OCI-LY3 (cell line): ENCODE measurements at regions not wholly inside any gene's neighbourhood (a gene's known extent, or its start where the extent isn't known, plus 50 kb on each side); places are given as distances from the start of the nearest gene placed in this dataset.

ENCODE experiments used
- H2AFZ ChIP-seq: fragments of 200-600, 300-600 bp; shearing (Covaris generic); 2 replicates; pipeline ENCODE4 v1.6.0; 2014; ENCODE audit warnings: antibody characterized with exemption, low read depth, low read length
- H3K27ac ChIP-seq: fragments of 200-600, 300-600 bp; sonication (generic); 2 replicates; pipeline ENCODE4 v1.5.1; 2014; ENCODE audit warnings: mild to moderate bottlenecking, low read length, moderate library complexity, mixed read lengths
- H3K27me3 ChIP-seq: fragments of 200-600, 300-600 bp; sonication (generic); 2 replicates; pipeline ENCODE4 v1.6.1; 2014; ENCODE audit warnings: low read depth, low read length, mixed read lengths
- H3K36me3 ChIP-seq: fragments of 200-600, 300-600 bp; sonication (generic); replicated peaks from 2 replicates; pipeline ENCODE3; 2014; ENCODE audit warnings: low read depth, low read length, mixed read lengths
- H3K4me1 ChIP-seq: fragments of 300-600, 200-600 bp; sonication (generic); 2 replicates; pipeline ENCODE4 v1.6.1; 2014; ENCODE audit warnings: low read length, mixed read lengths
- H3K4me2 ChIP-seq: fragments of 200-600, 300-600 bp; sonication (generic); 2 replicates; pipeline ENCODE4 v1.6.1; 2014; ENCODE audit warnings: low read length, mixed read lengths
- H3K4me3 ChIP-seq: fragments of 300-600, 200-600 bp; sonication (generic); 2 replicates; pipeline ENCODE4 v1.5.1; 2014; ENCODE audit warnings: antibody characterized with exemption, mild to moderate bottlenecking, low read length, moderate library complexity
- H3K79me2 ChIP-seq: fragments of 300-600, 200-600 bp; shearing (Covaris generic); 2 replicates; pipeline ENCODE4 v1.6.1; 2014; ENCODE audit warnings: mild to moderate bottlenecking, low read length, mixed read lengths
- H3K9ac ChIP-seq: fragments of 300-600, 200-600 bp; shearing (Covaris generic); 2 replicates; pipeline ENCODE4 v1.6.0; 2014; ENCODE audit warnings: mild to moderate bottlenecking, low read length, moderate library complexity
- H3K9me3 ChIP-seq: fragments of 200-600, 300-600 bp; shearing (Covaris generic); 2 replicates; pipeline ENCODE4 v1.6.1; 2014; ENCODE audit warnings: low read length, mixed read lengths; ENCODE audit not compliant: insufficient read depth
- H4K20me1 ChIP-seq: fragments of 200-600, 300-600 bp; sonication (generic); 2 replicates; pipeline ENCODE4 v1.6.1; 2016; ENCODE audit warnings: low read length, mixed read lengths; ENCODE audit not compliant: insufficient read depth
- CTCF ChIP-seq: fragments of 200-600, 300-600 bp; sonication (generic); IDR thresholded peaks from 2 replicates; pipeline ENCODE4 v1.5.1; 2014; ENCODE audit warnings: antibody characterized with exemption, low read length, low read depth
- EZH2phosphoT487 ChIP-seq: fragments of 200-600 bp; shearing (Covaris generic); IDR thresholded peaks from 2 replicates; pipeline ENCODE4 v1.6.1; 2018; ENCODE audit warnings: antibody characterized with exemption, mixed run types, low read depth

- Histone ChIP-seq H2AFZ (no peak overlapping the region), H3K9me3 (no peaks in the 10 kb centered on the region), H3K27me3 (peaks cover 27% of the 10 kb centered on the region), H3K9ac (no peak overlapping the region), H3K4me2 (no peak overlapping the region), H3K79me2 (no peaks in the 10 kb centered on the region), H3K27ac (no peak overlapping the region), H3K36me3 (no peaks in the 10 kb centered on the region), H4K20me1 (no peaks in the 10 kb centered on the region), H3K4me3 (no peak overlapping the region), H3K4me1 (no peaks in the 10 kb centered on the region)
- TF ChIP-seq CTCF (no peak), EZH2phosphoT487 (no peak)
Observed at GRCh38 chr4:138798404-138798803, 217.2 kb upstream of the NOCT start.

- no peak overlapping the region for H2AFZ ChIP-seq
- H3K27me3 ChIP-seq, result peaks cover 19% of the 10 kb centered on the region; the same call in 1 of the 2 replicates
- no peaks in the 10 kb centered on the region for H3K9me3 ChIP-seq
- no peaks in the 10 kb centered on the region for H3K4me1 ChIP-seq
- H3K9ac ChIP-seq, result no peak overlapping the region
- TF ChIP-seq CTCF, result no peak
- no peak for TF ChIP-seq EZH2phosphoT487
- no peak overlapping the region for H3K4me3 ChIP-seq
- H3K27ac ChIP-seq, result no peak overlapping the region
- H3K4me2 ChIP-seq, result no peak overlapping the region
- H4K20me1 ChIP-seq, result no peaks in the 10 kb centered on the region
- no peaks in the 10 kb centered on the region for H3K36me3 ChIP-seq
- no peaks in the 10 kb centered on the region for H3K79me2 ChIP-seq
Observed at GRCh38 chr4:138797646-138798045, 217.9 kb upstream of the NOCT start.

- Histone ChIP-seq H3K79me2 (no peaks in the 10 kb centered on the region), H3K4me2 (no peak overlapping the region), H4K20me1 (no peaks in the 10 kb centered on the region), H3K36me3 (no peaks in the 10 kb centered on the region), H3K27me3 (peaks cover 11% of the 10 kb centered on the region; the same call in 1 of the 2 replicates), H2AFZ (no peak overlapping the region), H3K27ac (no peak overlapping the region), H3K9me3 (no peaks in the 10 kb centered on the region), H3K9ac (no peak overlapping the region), H3K4me1 (no peaks in the 10 kb centered on the region), H3K4me3 (no peak overlapping the region)
- no peak for TF ChIP-seq CTCF
- no peak for TF ChIP-seq EZH2phosphoT487
Observed at GRCh38 chr4:138796761-138797160, 218.8 kb upstream of the NOCT start.

GRCh38 chr4:138790706-138791340 is 224.8 kb upstream of the NOCT start:
- H2AFZ ChIP-seq, result no peak overlapping the region
- no peak overlapping the region for H3K4me2 ChIP-seq
- H3K9ac ChIP-seq, result no peak overlapping the region
- H4K20me1 ChIP-seq, result no peaks in the 10 kb centered on the region
- no peaks in the 10 kb centered on the region for H3K27me3 ChIP-seq
- no peaks in the 10 kb centered on the region for H3K36me3 ChIP-seq
- H3K9me3 ChIP-seq, result no peaks in the 10 kb centered on the region
- H3K79me2 ChIP-seq, result no peaks in the 10 kb centered on the region
- H3K4me1 ChIP-seq, result no peaks in the 10 kb centered on the region
- H3K27ac ChIP-seq, result no peak overlapping the region
- TF ChIP-seq EZH2phosphoT487, result no peak
- no peak for TF ChIP-seq CTCF
- H3K4me3 ChIP-seq, result no peak overlapping the region
